ENCODE measurements at regions not wholly inside any gene's neighbourhood (a gene's known extent, or its start where the extent isn't known, plus 50 kb on each side); places are given as distances from the start of the nearest gene placed in this dataset.

- TF ChIP-seq, protein P1, sequence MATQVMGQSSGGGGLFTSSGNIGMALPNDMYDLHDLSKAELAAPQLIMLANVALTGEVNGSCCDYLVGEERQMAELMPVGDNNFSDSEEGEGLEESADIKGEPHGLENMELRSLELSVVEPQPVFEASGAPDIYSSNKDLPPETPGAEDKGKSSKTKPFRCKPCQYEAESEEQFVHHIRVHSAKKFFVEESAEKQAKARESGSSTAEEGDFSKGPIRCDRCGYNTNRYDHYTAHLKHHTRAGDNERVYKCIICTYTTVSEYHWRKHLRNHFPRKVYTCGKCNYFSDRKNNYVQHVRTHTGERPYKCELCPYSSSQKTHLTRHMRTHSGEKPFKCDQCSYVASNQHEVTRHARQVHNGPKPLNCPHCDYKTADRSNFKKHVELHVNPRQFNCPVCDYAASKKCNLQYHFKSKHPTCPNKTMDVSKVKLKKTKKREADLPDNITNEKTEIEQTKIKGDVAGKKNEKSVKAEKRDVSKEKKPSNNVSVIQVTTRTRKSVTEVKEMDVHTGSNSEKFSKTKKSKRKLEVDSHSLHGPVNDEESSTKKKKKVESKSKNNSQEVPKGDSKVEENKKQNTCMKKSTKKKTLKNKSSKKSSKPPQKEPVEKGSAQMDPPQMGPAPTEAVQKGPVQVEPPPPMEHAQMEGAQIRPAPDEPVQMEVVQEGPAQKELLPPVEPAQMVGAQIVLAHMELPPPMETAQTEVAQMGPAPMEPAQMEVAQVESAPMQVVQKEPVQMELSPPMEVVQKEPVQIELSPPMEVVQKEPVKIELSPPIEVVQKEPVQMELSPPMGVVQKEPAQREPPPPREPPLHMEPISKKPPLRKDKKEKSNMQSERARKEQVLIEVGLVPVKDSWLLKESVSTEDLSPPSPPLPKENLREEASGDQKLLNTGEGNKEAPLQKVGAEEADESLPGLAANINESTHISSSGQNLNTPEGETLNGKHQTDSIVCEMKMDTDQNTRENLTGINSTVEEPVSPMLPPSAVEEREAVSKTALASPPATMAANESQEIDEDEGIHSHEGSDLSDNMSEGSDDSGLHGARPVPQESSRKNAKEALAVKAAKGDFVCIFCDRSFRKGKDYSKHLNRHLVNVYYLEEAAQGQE (IDR thresholded peaks at IDR 0.05; ENCODE audit: borderline replicate concordance in 1 of 2, low read depth in 1 of 2, low read length in 2 of 2): no peak
- TF ChIP-seq ZUFSP (CRISPR knock-in tag; IDR thresholded peaks at IDR 0.05; ENCODE audit: borderline replicate concordance) (no peak), HOXA5 (CRISPR knock-in tag; IDR thresholded peaks at IDR 0.05) (no peak), ZNF883 (CRISPR knock-in tag; IDR thresholded peaks at IDR 0.05; ENCODE audit: not compliant biosample characterization) (no peak), ZNF354B (CRISPR knock-in tag; IDR thresholded peaks at IDR 0.05) (no peak), FOSL2 (CRISPR knock-in tag; IDR thresholded peaks at IDR 0.05) (no peak), RFXANK (CRISPR knock-in tag; IDR thresholded peaks at IDR 0.05) (no peak), ZNF281 (CRISPR knock-in tag; IDR thresholded peaks at IDR 0.05; ENCODE audit: borderline replicate concordance) (no peak)
- TF ChIP-seq, protein P2, sequence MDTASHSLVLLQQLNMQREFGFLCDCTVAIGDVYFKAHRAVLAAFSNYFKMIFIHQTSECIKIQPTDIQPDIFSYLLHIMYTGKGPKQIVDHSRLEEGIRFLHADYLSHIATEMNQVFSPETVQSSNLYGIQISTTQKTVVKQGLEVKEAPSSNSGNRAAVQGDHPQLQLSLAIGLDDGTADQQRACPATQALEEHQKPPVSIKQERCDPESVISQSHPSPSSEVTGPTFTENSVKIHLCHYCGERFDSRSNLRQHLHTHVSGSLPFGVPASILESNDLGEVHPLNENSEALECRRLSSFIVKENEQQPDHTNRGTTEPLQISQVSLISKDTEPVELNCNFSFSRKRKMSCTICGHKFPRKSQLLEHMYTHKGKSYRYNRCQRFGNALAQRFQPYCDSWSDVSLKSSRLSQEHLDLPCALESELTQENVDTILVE (CRISPR knock-in tag; IDR thresholded peaks at IDR 0.05): no peak
Observed at GRCh38 chr7:93723424-93724124, 149.1 kb upstream of the CALCR start (continued).

Data from HepG2 (cell line).